ENCODE measurements at regions not wholly inside any gene's neighbourhood (a gene's known extent, or its start where the extent isn't known, plus 50 kb on each side); places are given as distances from the start of the nearest gene placed in this dataset.

- intact Hi-C loops (cut with micrococcal nuclease), result no loop called here
- no peak for DNase-seq (ENCODE audit: low read depth, low spot score)
- H3K4me2 ChIP-seq (ENCODE audit: low read length), result no peak overlapping the region
- H2AFZ ChIP-seq (ENCODE audit: low read depth, low read length, poor library complexity, severe bottlenecking), result no peak overlapping the region
- CTCF ChIA-PET, result no interaction called here
- no peak overlapping the region for H3K4me3 ChIP-seq (replicated peaks in 1 of 2; ENCODE audit: low read depth in 1 of 2, low read length in 2 of 2)
- H3K9ac ChIP-seq (ENCODE audit: low read length), result no peak overlapping the region
- H3K27ac ChIP-seq (ENCODE audit: low read depth, low read length), result no peak overlapping the region
- H3K79me2 ChIP-seq (ENCODE audit: insufficient read depth, low read length), result no peaks in the 10 kb centered on the region
- H3K27me3 ChIP-seq (ENCODE audit: insufficient read depth, low read length), result no peaks in the 10 kb centered on the region
- no peaks in the 10 kb centered on the region for H3K9me2 ChIP-seq (ENCODE audit: insufficient read depth)
- ATAC-seq, result no peak
- H3K4me1 ChIP-seq (ENCODE audit: control insufficient read depth in 1 of 2, insufficient read depth in 2 of 2, low read length in 2 of 2), result peaks cover 0 to 15% of the 10 kb centered on the region in 2 experiments; a peak in 2 of 4 replicates
- no TSS peak for BruUV-seq (replicated peaks)
- no peaks in the 10 kb centered on the region for H4K20me1 ChIP-seq (ENCODE audit: insufficient read depth)
- POLR2A ChIA-PET, result no interaction called here
- no peaks in the 10 kb centered on the region for H3K36me3 ChIP-seq (ENCODE audit: control insufficient read depth in 1 of 2, insufficient read depth in 2 of 2, low read length in 2 of 2)
- no peaks in the 10 kb centered on the region for H3K9me3 ChIP-seq (ENCODE audit: control insufficient read depth in 1 of 2, insufficient read depth in 1 of 2, low read depth in 1 of 2, low read length in 2 of 2)
- RAD21 ChIA-PET (ENCODE audit: low non-redundant PET in 1 of 2, low total read pairs in 2 of 2, uncharacterized antibody in 2 of 2, unreplicated experiment in 2 of 2), result no interaction called here
- TF ChIP-seq SRF (IDR thresholded peaks at IDR 0.05; ENCODE audit: low read depth), result no peak
- no peak for TF ChIP-seq ATF3 (IDR thresholded peaks at IDR 0.05)
- TF ChIP-seq CEBPB (IDR thresholded peaks at IDR 0.05; ENCODE audit: low read depth), result no peak
- no peak for TF ChIP-seq CBX3 (IDR thresholded peaks at IDR 0.05; ENCODE audit: low read depth)
- no peak for TF ChIP-seq ZNF274 (IDR thresholded peaks at IDR 0.05; ENCODE audit: low read depth, low read length)
- no peak for TF ChIP-seq EZH2 (IDR thresholded peaks at IDR 0.05)
- no peak for TF ChIP-seq JUND (IDR thresholded peaks at IDR 0.05)
- TF ChIP-seq REST (IDR thresholded peaks at IDR 0.05; ENCODE audit: low read depth), result no peak
- TF ChIP-seq SP1 (IDR thresholded peaks at IDR 0.05; ENCODE audit: low read depth), result no peak
- no peak for TF ChIP-seq ZBTB33 (IDR thresholded peaks at IDR 0.05; ENCODE audit: extremely low read depth, insufficient replicate concordance, low read length)
- no peak for TF ChIP-seq ZFX (IDR thresholded peaks at IDR 0.05)
- TF ChIP-seq RAD21 (IDR thresholded peaks at IDR 0.05; ENCODE audit: low read depth), result no peak
Measured at GRCh38 chr7:17401791-17402627, 103.6 kb downstream of the AHR start.
